NT2/D1 (cell line): ENCODE measurements at regions not wholly inside any gene's neighbourhood (a gene's known extent, or its start where the extent isn't known, plus 50 kb on each side); places are given as distances from the start of the nearest gene placed in this dataset.
A peak's percentile ranks its signal among the peaks of the same experiment; 100 is the strongest.

ENCODE experiments used
- DNase-seq: peaks from one replicate; pipeline ENCODE4 v3.0.0-alpha.2; 2011; ENCODE audit warnings: low read depth, low spot score
- H3K27me3 ChIP-seq: 2 replicates; pipeline ENCODE4 v1.6.0; 2011; ENCODE audit warnings: mild to moderate bottlenecking; ENCODE audit not compliant: insufficient read length, insufficient read depth
- H3K36me3 ChIP-seq: 2 replicates; pipeline ENCODE4 v1.6.1; 2011; ENCODE audit warnings: mild to moderate bottlenecking, low read length, mixed read lengths; ENCODE audit not compliant: insufficient read depth, insufficient read length
- H3K4me1 ChIP-seq: 2 replicates; pipeline ENCODE4 v1.5.1; 2011; ENCODE audit not compliant: insufficient read depth, insufficient read length
- H3K4me3 ChIP-seq: 2 replicates; pipeline ENCODE4 v1.5.1; 2011; ENCODE audit warnings: low read depth; ENCODE audit not compliant: insufficient read length
- H3K9ac ChIP-seq: 2 replicates; pipeline ENCODE4 v1.6.0; 2011; ENCODE audit warnings: low read depth; ENCODE audit not compliant: insufficient read length
- H3K9me3 ChIP-seq: 2 replicates; pipeline ENCODE4 v1.5.1; 2011; ENCODE audit warnings: mild to moderate bottlenecking, low read length; ENCODE audit not compliant: insufficient read depth
- SUZ12 ChIP-seq: IDR thresholded peaks from 2 replicates; pipeline ENCODE4 v1.6.1; 2011; ENCODE audit not compliant: insufficient read length, insufficient read depth; ENCODE audit errors: extremely low read depth
- YY1 ChIP-seq: IDR thresholded peaks from 2 replicates; pipeline ENCODE4 v1.6.1; 2011; ENCODE audit not compliant: insufficient read length, insufficient read depth
- ZNF274 ChIP-seq: IDR thresholded peaks from 2 replicates; pipeline ENCODE4 v1.6.1; 2011; ENCODE audit warnings: mild to moderate bottlenecking, low read depth, low read length

GRCh38 chr6:149233056-149233715, 84.3 kb upstream of the TAB2 start:
- Histone ChIP-seq H3K4me3 (no peak overlapping the region), H3K9me3 (no peaks in the 10 kb centered on the region), H3K27me3 (no peaks in the 10 kb centered on the region), H3K4me1 (no peaks in the 10 kb centered on the region), H3K9ac (no peak overlapping the region), H3K36me3 (no peaks in the 10 kb centered on the region)
- DNase-seq = no peak
- TF ChIP-seq ZNF274 = no peak
- TF ChIP-seq YY1 = no peak
- TF ChIP-seq SUZ12 = no peak

GRCh38 chr6:149234051-149234962, 83.2 kb upstream of the TAB2 start:
- DNase-seq = no peak
- no peak for TF ChIP-seq YY1
- TF ChIP-seq SUZ12 = no peak
- TF ChIP-seq ZNF274 = no peak
- Histone ChIP-seq H3K27me3 (no peaks in the 10 kb centered on the region), H3K9ac (no peak overlapping the region), H3K4me1 (no peaks in the 10 kb centered on the region), H3K36me3 (no peaks in the 10 kb centered on the region), H3K9me3 (no peaks in the 10 kb centered on the region), H3K4me3 (no peak overlapping the region)

- H3K9ac ChIP-seq = no peak overlapping the region
- TF ChIP-seq ZNF274 (no peak), SUZ12 (no peak)
- H3K9me3 ChIP-seq = peaks cover 7% of the 10 kb centered on the region; the same call in 1 of the 2 replicates
- H3K4me1 ChIP-seq = no peaks in the 10 kb centered on the region
- DNase-seq = no peak
- no peak overlapping the region for H3K4me3 ChIP-seq
- no peaks in the 10 kb centered on the region for H3K36me3 ChIP-seq
- H3K27me3 ChIP-seq = no peaks in the 10 kb centered on the region
Observed at GRCh38 chr6:149235130-149235561, 82.4 kb upstream of the TAB2 start.

- Histone ChIP-seq H3K36me3 (no peaks in the 10 kb centered on the region), H3K27me3 (no peaks in the 10 kb centered on the region), H3K9me3 (peaks cover 21% of the 10 kb centered on the region; the same call in 1 of the 2 replicates), H3K4me1 (no peaks in the 10 kb centered on the region), H3K4me3 (no peak overlapping the region), H3K9ac (no peak overlapping the region)
- DNase-seq = no peak
- no peak for TF ChIP-seq YY1
- no peak for TF ChIP-seq ZNF274
- TF ChIP-seq SUZ12 = no peak
Observed at GRCh38 chr6:149236589-149236988, 80.9 kb upstream of the TAB2 start.

- H3K9ac ChIP-seq = no peak overlapping the region
- H3K4me3 ChIP-seq = no peak overlapping the region
- H3K9me3 ChIP-seq = peaks cover 21% of the 10 kb centered on the region; the same call in 1 of the 2 replicates
- H3K27me3 ChIP-seq = no peaks in the 10 kb centered on the region
- DNase-seq = no peak
- TF ChIP-seq SUZ12 (no peak), YY1 (no peak), ZNF274 (no peak)
- no peaks in the 10 kb centered on the region for H3K4me1 ChIP-seq
- no peaks in the 10 kb centered on the region for H3K36me3 ChIP-seq
Observed at GRCh38 chr6:149237464-149237863, 80.0 kb upstream of the TAB2 start.

GRCh38 chr6:149239573-149240209, 77.8 kb upstream of the TAB2 start:
- Histone ChIP-seq H3K27me3 (no peaks in the 10 kb centered on the region), H3K9me3 (peaks cover 21% of the 10 kb centered on the region; the same call in 1 of the 2 replicates), H3K36me3 (no peaks in the 10 kb centered on the region), H3K9ac (no peak overlapping the region), H3K4me3 (no peak overlapping the region), H3K4me1 (no peaks in the 10 kb centered on the region)
- no peak for DNase-seq
- TF ChIP-seq ZNF274 (peak; percentile 48), YY1 (no peak)

- no peaks in the 10 kb centered on the region for H3K4me1 ChIP-seq
- DNase-seq = no peak
- no peak overlapping the region for H3K9ac ChIP-seq
- no peak for TF ChIP-seq SUZ12
- no peak for TF ChIP-seq YY1
- no peak for TF ChIP-seq ZNF274
- H3K27me3 ChIP-seq = no peaks in the 10 kb centered on the region
- no peak overlapping the region for H3K4me3 ChIP-seq
- H3K9me3 ChIP-seq = peaks cover 21% of the 10 kb centered on the region; the same call in 1 of the 2 replicates
- H3K36me3 ChIP-seq = no peaks in the 10 kb centered on the region
Observed at GRCh38 chr6:149242883-149243282, 74.6 kb upstream of the TAB2 start.
